ENCODE measurements at regions not wholly inside any gene's neighbourhood (a gene's known extent, or its start where the extent isn't known, plus 50 kb on each side); places are given as distances from the start of the nearest gene placed in this dataset.

GRCh38 chr18:21187886-21188285, 54.1 kb upstream of the GREB1L start:
- no peak for TF ChIP-seq CTCF (IDR thresholded peaks at IDR 0.05; ENCODE audit: low read depth, low read length)
- peaks cover 3% of the 10 kb centered on the region for H3K27me3 ChIP-seq (ENCODE audit: insufficient read depth, low read depth, severe bottlenecking)

GRCh38 chr18:21191596-21192307, 50.3 kb upstream of the GREB1L start:
- no peak overlapping the region for H3K4me3 ChIP-seq (ENCODE audit: low read depth, low read length)
- H3K9me3 ChIP-seq (ENCODE audit: severe bottlenecking): no peaks in the 10 kb centered on the region
- peak; percentile 60 for DNase-seq
- H3K27ac ChIP-seq: no peak overlapping the region
- peaks cover 6% of the 10 kb centered on the region for H3K27me3 ChIP-seq (ENCODE audit: insufficient read depth, low read depth, severe bottlenecking)
- H3K36me3 ChIP-seq: no peaks in the 10 kb centered on the region
- TF ChIP-seq CTCF (IDR thresholded peaks at IDR 0.05; ENCODE audit: low read depth, low read length): peak; percentile 95

More at GRCh38 chr18:21187886-21188285, 54.1 kb upstream of the GREB1L start:
- Histone ChIP-seq H3K27ac (no peak overlapping the region), H3K36me3 (no peaks in the 10 kb centered on the region), H3K4me3 (ENCODE audit: low read depth, low read length) (no peak overlapping the region), H3K9me3 (ENCODE audit: severe bottlenecking) (no peaks in the 10 kb centered on the region)
- DNase-seq: no peak

All from WERI-Rb-1 (cell line).